ENCODE measurements at regions not wholly inside any gene's neighbourhood (a gene's known extent, or its start where the extent isn't known, plus 50 kb on each side); places are given as distances from the start of the nearest gene placed in this dataset.

DNA sequence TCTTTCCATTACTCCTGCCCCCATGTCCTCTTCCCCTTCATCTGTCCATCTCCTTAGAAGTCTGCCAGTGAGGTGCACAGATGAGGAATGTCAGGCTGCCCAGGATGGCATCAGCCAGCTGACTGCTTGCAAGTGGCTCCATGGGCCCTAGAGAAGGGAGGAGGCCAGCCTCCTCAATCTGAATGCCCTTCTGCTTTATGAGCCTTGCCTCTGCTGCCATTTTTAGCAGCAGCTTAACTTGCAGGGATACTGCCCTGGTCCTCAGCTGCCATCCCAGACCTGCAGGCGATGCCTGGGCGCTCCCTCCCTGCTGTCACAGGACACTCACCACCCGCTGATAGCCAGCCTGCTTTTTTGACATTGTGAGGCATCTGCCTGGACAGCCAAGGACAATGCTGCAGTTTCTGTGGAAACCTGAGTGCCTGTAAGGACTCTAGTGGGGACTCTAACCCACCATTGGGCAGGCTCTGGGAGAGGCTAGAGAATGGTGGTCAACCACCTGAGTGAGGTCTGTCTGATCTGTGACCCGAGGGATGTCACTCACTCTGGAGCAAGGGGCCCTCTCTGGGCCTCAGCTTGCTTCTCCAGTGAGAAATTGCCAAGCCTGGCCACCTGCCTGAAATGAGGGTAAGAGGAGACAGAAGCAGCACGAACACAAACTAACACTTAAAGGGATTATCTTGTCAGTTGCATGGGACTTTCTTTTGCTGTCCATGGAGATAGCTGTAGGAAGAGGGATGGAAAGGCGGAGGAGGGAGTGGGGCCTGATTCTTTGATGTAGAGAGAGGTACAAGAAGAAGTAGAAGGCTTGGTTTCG lies 185.0 kb downstream of the MIS18A start:
- no peak for TF ChIP-seq CTCF (IDR thresholded peaks at IDR 0.05; ENCODE audit: insufficient read depth, low read depth, low read length)
- TF ChIP-seq EZH2 (IDR thresholded peaks at IDR 0.05; ENCODE audit: insufficient read depth, low read length), result no peak
